ENCODE measurements at regions not wholly inside any gene's neighbourhood (a gene's known extent, or its start where the extent isn't known, plus 50 kb on each side); places are given as distances from the start of the nearest gene placed in this dataset.

GRCh38 chr9:16043756-16044578, 491.1 kb downstream of the CCDC171 start:
- no peak overlapping the region for H3K27ac ChIP-seq
- no peak overlapping the region for H3K4me3 ChIP-seq
- H3K9me3 ChIP-seq: no peaks in the 10 kb centered on the region
- H3K4me1 ChIP-seq: 0 out of 3 replicates have a peak, but pooled peaks cover 2% of the 10 kb centered on the region
- DNase-seq (ENCODE audit: low read depth in 1 of 2, low spot score in 1 of 2): no peak
- TF ChIP-seq CBX8 (IDR thresholded peaks at IDR 0.05): no peak
- H3K4me2 ChIP-seq: no peak overlapping the region
- no peak for ATAC-seq
- FAIRE-seq: no peak
- CTCF ChIA-PET: interaction anchor here (0.5 to 1.1 kb wide), 3 partner anchors 56 to 1419 kb away, joined by 3 read pairs; no protein-coding TSS in a partner anchor
- WGBS (ENCODE audit: missing lambda C conversion rate): 55% methylated on average over 5 of the region's 5 CpGs
- POLR2A ChIA-PET: no interaction called here

GRCh38 chr9:16044579-16044881, 491.7 kb downstream of the CCDC171 start:
- Histone ChIP-seq H3K4me1 (0 out of 3 replicates have a peak, but pooled peaks cover 2% of the 10 kb centered on the region), H3K4me3 (no peak overlapping the region), H3K9me3 (no peaks in the 10 kb centered on the region), H3K4me2 (no peak overlapping the region), H3K27ac (no peak overlapping the region)
- DNase-seq (ENCODE audit: low read depth in 1 of 2, low spot score in 1 of 2): no peak
- ATAC-seq: no peak
- ChIA-PET POLR2A (no interaction called here), CTCF (interaction anchor here (1.1 kb wide), 1 partner anchor 1419 kb away, joined by 3 read pairs; no protein-coding TSS in a partner anchor)
- FAIRE-seq: no peak
- WGBS (ENCODE audit: missing lambda C conversion rate): 80% methylated on average over 2 of the region's 2 CpGs
- TF ChIP-seq HOXB13 (CRISPR knock-in tag; IDR thresholded peaks at IDR 0.05; ENCODE audit: low read depth) (no peak), CEBPB (IDR thresholded peaks at IDR 0.05) (no peak), JUN (IDR thresholded peaks at IDR 0.05) (no peak), POLR2A (IDR thresholded peaks at IDR 0.05; ENCODE audit: low read length) (no peak), EP300 (IDR thresholded peaks at IDR 0.05) (no peak), EHF (CRISPR knock-in tag; IDR thresholded peaks at IDR 0.05) (no peak), TP53 (CRISPR knock-in tag; IDR thresholded peaks at IDR 0.05) (no peak), JUNB (IDR thresholded peaks at IDR 0.05) (no peak)

- Histone ChIP-seq H3K4me3 (no peak overlapping the region), H3K27ac (no peak overlapping the region), H3K9me3 (no peaks in the 10 kb centered on the region), H3K4me2 (no peak overlapping the region), H3K4me1 (no peaks in the 10 kb centered on the region)
- FAIRE-seq: no peak
- no peak for TF ChIP-seq EHF (CRISPR knock-in tag; IDR thresholded peaks at IDR 0.05)
- no peak for TF ChIP-seq HES2 (IDR thresholded peaks at IDR 0.05)
- no peak for TF ChIP-seq JUNB (IDR thresholded peaks at IDR 0.05)
- TF ChIP-seq PBX3 (IDR thresholded peaks at IDR 0.05): no peak
- TF ChIP-seq BCL3 (IDR thresholded peaks at IDR 0.05): no peak
- TF ChIP-seq RCOR1 (IDR thresholded peaks at IDR 0.05; ENCODE audit: low read depth, low read length): no peak
- no peak for TF ChIP-seq NR3C1 (IDR thresholded peaks at IDR 0.05)
- TF ChIP-seq FOSB (CRISPR knock-in tag; IDR thresholded peaks at IDR 0.05): no peak
- TF ChIP-seq NFE2L2 (conservative IDR thresholded peaks at IDR 0.05; ENCODE audit: low read length): no peak
- TF ChIP-seq RNF2 (IDR thresholded peaks at IDR 0.05; ENCODE audit: borderline replicate concordance, low read depth): no peak
- ChIA-PET POLR2A (no interaction called here), CTCF (no interaction called here)
- no peak for ATAC-seq
- DNase-seq (ENCODE audit: low read depth in 1 of 2, low spot score in 1 of 2): no peak
- 93% methylated on average over 2 of the region's 2 CpGs for WGBS (ENCODE audit: missing lambda C conversion rate)
These were observed 492.9 kb downstream of the CCDC171 start for GRCh38 chr9:16045651-16046280.

- 18% methylated on average over 5 of the region's 5 CpGs for WGBS (ENCODE audit: missing lambda C conversion rate)
- POLR2A ChIA-PET: no interaction called here
- Histone ChIP-seq H3K27ac (no peak overlapping the region), H3K4me1 (no peaks in the 10 kb centered on the region), H3K9me3 (no peaks in the 10 kb centered on the region), H3K4me2 (no peak overlapping the region), H3K4me3 (no peak overlapping the region)
- ATAC-seq (no peak), FAIRE-seq (no peak), DNase-seq (ENCODE audit: low read depth in 1 of 2, low spot score in 1 of 2) (no peak)
- TF ChIP-seq JUNB (IDR thresholded peaks at IDR 0.05) (no peak), CBX8 (IDR thresholded peaks at IDR 0.05) (no peak), KDM1A (IDR thresholded peaks at IDR 0.05; ENCODE audit: low read depth) (no peak), ZC3H11A (IDR thresholded peaks at IDR 0.05) (no peak), ZFP36 (IDR thresholded peaks at IDR 0.05; ENCODE audit: borderline replicate concordance, partially characterized antibody) (no peak), GATA3 (IDR thresholded peaks at IDR 0.05; ENCODE audit: borderline replicate concordance) (no peak), SREBF2 (IDR thresholded peaks at IDR 0.05) (no peak)
- CTCF ChIA-PET: no interaction called here
These were observed 493.9 kb downstream of the CCDC171 start for GRCh38 chr9:16046713-16047112.
